ENCODE measurements at regions not wholly inside any gene's neighbourhood (a gene's known extent, or its start where the extent isn't known, plus 50 kb on each side); places are given as distances from the start of the nearest gene placed in this dataset.

GRCh38 chr1:95435611-95436010, 201.6 kb downstream of the RWDD3 start:
- DNase-seq, result no peak

- DNase-seq, result no peak
Measured at GRCh38 chr1:95437011-95437410, 203.0 kb downstream of the RWDD3 start.

- DNase-seq, result no peak
Measured at GRCh38 chr1:95437781-95438180, 203.8 kb downstream of the RWDD3 start.

- no peak for DNase-seq
Measured at GRCh38 chr1:95438218-95438948, 204.4 kb downstream of the RWDD3 start.

GRCh38 chr1:95440511-95440910, 206.5 kb downstream of the RWDD3 start:
- DNase-seq, result no peak

GRCh38 chr1:95449516-95449915, 215.5 kb downstream of the RWDD3 start:
- no peak for DNase-seq

GRCh38 chr1:95451054-95451453, 217.0 kb downstream of the RWDD3 start:
- no peak for DNase-seq

GRCh38 chr1:95451904-95452303, 217.9 kb downstream of the RWDD3 start:
- no peak for DNase-seq

GRCh38 chr1:95453053-95453452, 219.0 kb downstream of the RWDD3 start:
- no peak for DNase-seq

- DNase-seq, result peak in 1 of 2 donors; percentile 0
Measured at GRCh38 chr1:95467036-95467435, 233.0 kb downstream of the RWDD3 start.

- no peak for DNase-seq
Measured at GRCh38 chr1:95475686-95476457, 241.9 kb downstream of the RWDD3 start.

GRCh38 chr1:95496307-95496706, 262.3 kb downstream of the RWDD3 start:
- no peak for DNase-seq

- DNase-seq, result no peak
Measured at GRCh38 chr1:95496773-95497172, 262.8 kb downstream of the RWDD3 start.

GRCh38 chr1:95497566-95497965, 263.6 kb downstream of the RWDD3 start:
- DNase-seq, result no peak

- DNase-seq, result peak in 1 of 2 donors; percentile 44
Measured at GRCh38 chr1:95503278-95504030, 269.4 kb downstream of the RWDD3 start.

GRCh38 chr1:95504321-95504720, 270.3 kb downstream of the RWDD3 start:
- no peak for DNase-seq

- DNase-seq, result no peak
Measured at GRCh38 chr1:95506736-95507414, 272.9 kb downstream of the RWDD3 start.

GRCh38 chr1:95509989-95510388, 276.0 kb downstream of the RWDD3 start:
- peak in 1 of 2 donors; percentile 37 for DNase-seq

GRCh38 chr1:95512925-95513324, 278.9 kb downstream of the RWDD3 start:
- no peak for DNase-seq

- no peak for DNase-seq
Measured at GRCh38 chr1:95517506-95517905, 283.5 kb downstream of the RWDD3 start.

- no peak for DNase-seq
Measured at GRCh38 chr1:95518310-95518709, 284.3 kb downstream of the RWDD3 start.

GRCh38 chr1:95520390-95520789, 286.4 kb downstream of the RWDD3 start:
- DNase-seq, result no peak

- no peak for DNase-seq
Measured at GRCh38 chr1:95532335-95532734, 298.3 kb downstream of the RWDD3 start.
